Lower leg skin (tissue), 3 donors: ENCODE measurements at regions not wholly inside any gene's neighbourhood (a gene's known extent, or its start where the extent isn't known, plus 50 kb on each side); places are given as distances from the start of the nearest gene placed in this dataset.

ENCODE experiments used
- POLR2A ChIP-seq, 2 donors: fragments of 450-650 bp; IDR thresholded peaks; one replicate each; pipeline ENCODE4 v1.6.1; 2016 to 2017; ENCODE audit warnings: antibody characterized with exemption in 2 of 2, mild to moderate bottlenecking in 1 of 2, moderate library complexity in 1 of 2
- TF ChIP-seq, protein P1 (sequence below), 3 donors: fragments of 450-650 bp; IDR thresholded peaks; one replicate each; pipeline ENCODE4 v1.5.1; 2016; ENCODE audit warnings: antibody characterized with exemption in 3 of 3, mild to moderate bottlenecking in 3 of 3, moderate library complexity in 2 of 3

DNA sequence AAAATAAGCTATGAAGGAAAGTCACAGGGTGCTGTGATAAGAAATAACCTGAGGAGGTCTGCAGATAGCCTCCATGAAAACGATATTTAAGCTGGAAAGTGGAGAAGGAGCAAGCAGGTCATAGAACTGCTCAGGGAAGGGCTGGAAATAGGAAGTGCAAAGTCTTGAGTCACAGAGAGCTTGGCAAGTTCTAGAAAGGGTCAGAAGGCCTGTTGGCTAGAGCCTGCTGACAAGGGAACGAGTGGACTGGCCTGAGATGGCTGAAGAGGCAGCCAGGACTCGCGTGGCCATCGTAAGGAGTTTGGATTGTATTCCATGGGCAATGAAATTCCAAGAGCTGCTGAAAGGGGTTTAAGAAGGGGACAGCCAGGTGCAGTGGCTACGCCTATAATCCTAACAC, 64.7 kb upstream of the IL12A start:
- TF ChIP-seq, protein P1, sequence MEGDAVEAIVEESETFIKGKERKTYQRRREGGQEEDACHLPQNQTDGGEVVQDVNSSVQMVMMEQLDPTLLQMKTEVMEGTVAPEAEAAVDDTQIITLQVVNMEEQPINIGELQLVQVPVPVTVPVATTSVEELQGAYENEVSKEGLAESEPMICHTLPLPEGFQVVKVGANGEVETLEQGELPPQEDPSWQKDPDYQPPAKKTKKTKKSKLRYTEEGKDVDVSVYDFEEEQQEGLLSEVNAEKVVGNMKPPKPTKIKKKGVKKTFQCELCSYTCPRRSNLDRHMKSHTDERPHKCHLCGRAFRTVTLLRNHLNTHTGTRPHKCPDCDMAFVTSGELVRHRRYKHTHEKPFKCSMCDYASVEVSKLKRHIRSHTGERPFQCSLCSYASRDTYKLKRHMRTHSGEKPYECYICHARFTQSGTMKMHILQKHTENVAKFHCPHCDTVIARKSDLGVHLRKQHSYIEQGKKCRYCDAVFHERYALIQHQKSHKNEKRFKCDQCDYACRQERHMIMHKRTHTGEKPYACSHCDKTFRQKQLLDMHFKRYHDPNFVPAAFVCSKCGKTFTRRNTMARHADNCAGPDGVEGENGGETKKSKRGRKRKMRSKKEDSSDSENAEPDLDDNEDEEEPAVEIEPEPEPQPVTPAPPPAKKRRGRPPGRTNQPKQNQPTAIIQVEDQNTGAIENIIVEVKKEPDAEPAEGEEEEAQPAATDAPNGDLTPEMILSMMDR (IDR thresholded peaks at IDR 0.05): no peak
- TF ChIP-seq POLR2A (IDR thresholded peaks at IDR 0.05): no peak
